Keratinocyte (primary cell): ENCODE measurements at regions not wholly inside any gene's neighbourhood (a gene's known extent, or its start where the extent isn't known, plus 50 kb on each side); places are given as distances from the start of the nearest gene placed in this dataset.

Source experiments
- CTCF ChIP-seq, 3 experiments: IDR thresholded peaks in 1 of 3; conservative IDR thresholded peaks in 1 of 3; optimal IDR thresholded peaks in 1 of 3; 2 replicates in 2 of 3; 3 replicates in 1 of 3; pipeline versions ENCODE3 to v1.5.1; 2011; ENCODE audit warnings: low read length in 3 of 3, mild to moderate bottlenecking in 3 of 3, moderate library complexity in 2 of 3, control low read depth in 1 of 3, inconsistent platforms in 1 of 3; ENCODE audit not compliant: insufficient read depth in 2 of 3; ENCODE audit errors: extremely low read depth in 1 of 3
- EZH2 ChIP-seq: IDR thresholded peaks from one replicate; pipeline ENCODE4 v1.6.1; 2012; ENCODE audit warnings: inconsistent platforms, mild to moderate bottlenecking, low read length, moderate library complexity

- no peak for TF ChIP-seq CTCF (optimal IDR thresholded peaks at IDR 0.05 in 1 of 3, IDR thresholded peaks at IDR 0.05 in 1 of 3, conservative IDR thresholded peaks at IDR 0.05 in 1 of 3; ENCODE audit: extremely low read depth in 1 of 3, insufficient read depth in 2 of 3, low read length in 3 of 3)
- TF ChIP-seq EZH2: no peak
Observed at GRCh38 chr21:35428489-35428888, 379.4 kb upstream of the RUNX1 start.
